Fibroblast of peridontal ligament (primary cell): ENCODE measurements at regions not wholly inside any gene's neighbourhood (a gene's known extent, or its start where the extent isn't known, plus 50 kb on each side); places are given as distances from the start of the nearest gene placed in this dataset.
"Not testable (repeated sequence)": the region's sequence is repeated elsewhere in the genome, so short reads cannot be mapped to it uniquely, and the experiment has no call there.

Source experiments
- DNase-seq: peaks from one replicate; pipeline ENCODE4 v3.0.0-alpha.2; 2010; ENCODE audit errors: extremely low read depth

- DNase-seq = no peak
Observed at GRCh38 chr7:68158686-68159295, 1162.2 kb downstream of the TYW1 start.

GRCh38 chr7:68162712-68163111 lies 1166.1 kb downstream of the TYW1 start:
- no peak for DNase-seq

- no peak for DNase-seq
Observed at GRCh38 chr7:68166525-68166924, 1169.9 kb downstream of the TYW1 start.

DNA sequence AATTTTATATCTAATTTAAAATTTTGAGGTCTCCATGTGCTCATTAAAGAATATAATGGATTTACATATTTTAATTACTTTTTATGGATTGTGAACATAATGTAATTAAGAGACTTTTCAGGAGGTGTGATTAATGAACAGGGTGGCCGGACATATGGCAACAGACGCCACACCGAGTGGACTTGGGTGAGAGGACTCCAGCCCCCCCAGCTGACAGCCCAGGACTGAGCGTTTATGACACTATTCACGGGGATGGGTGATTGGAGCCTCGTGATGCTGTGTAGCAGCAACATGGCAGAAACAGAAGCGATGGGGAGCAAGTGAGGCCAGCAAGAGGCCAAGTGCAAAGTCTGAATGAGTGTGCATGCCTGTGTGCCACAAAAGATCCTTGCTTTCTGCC lies 1176.9 kb downstream of the TYW1 start:
- no peak for DNase-seq

DNA sequence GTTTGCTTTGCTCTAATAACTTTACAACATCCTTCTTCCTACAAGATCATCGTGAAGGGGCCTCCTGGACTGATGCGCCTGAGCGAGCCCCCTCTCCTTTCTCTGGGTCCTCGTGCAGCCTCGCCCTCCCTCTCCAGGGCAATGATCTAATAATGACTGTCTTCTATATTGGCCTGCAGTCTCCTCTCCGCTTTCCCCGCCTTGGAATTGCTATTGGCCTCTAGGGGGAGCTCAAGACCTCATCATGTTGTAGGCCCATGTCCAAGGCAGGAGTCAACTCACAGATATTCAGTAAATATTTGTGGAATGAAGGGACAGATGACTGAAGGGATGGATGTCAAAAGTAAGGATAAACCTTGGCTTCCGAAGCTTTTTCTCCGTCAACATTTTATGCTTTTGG lies 1180.3 kb downstream of the TYW1 start:
- DNase-seq = peak; percentile 3

DNA sequence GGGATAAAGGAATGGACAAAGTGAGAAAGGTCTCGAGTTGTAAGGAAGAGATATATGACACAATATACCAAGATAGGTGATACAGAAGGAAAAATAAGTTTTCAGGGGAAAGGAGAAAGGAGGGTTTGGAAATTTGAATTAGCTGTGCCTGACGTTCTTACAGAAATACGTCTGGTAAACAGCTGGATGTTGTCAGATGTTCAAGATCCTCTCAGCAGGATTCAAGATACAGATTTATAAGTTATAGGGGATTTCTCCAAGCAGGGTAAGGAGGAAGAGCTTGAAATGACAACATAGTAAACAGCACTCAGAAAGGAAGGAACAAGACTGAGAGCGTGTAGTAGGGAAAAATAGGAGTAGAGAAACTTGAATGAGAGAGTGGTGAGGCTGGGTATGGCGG lies 1184.1 kb downstream of the TYW1 start:
- no peak for DNase-seq

GRCh38 chr7:68183176-68183575 lies 1186.5 kb downstream of the TYW1 start:
- DNase-seq = no peak

DNA sequence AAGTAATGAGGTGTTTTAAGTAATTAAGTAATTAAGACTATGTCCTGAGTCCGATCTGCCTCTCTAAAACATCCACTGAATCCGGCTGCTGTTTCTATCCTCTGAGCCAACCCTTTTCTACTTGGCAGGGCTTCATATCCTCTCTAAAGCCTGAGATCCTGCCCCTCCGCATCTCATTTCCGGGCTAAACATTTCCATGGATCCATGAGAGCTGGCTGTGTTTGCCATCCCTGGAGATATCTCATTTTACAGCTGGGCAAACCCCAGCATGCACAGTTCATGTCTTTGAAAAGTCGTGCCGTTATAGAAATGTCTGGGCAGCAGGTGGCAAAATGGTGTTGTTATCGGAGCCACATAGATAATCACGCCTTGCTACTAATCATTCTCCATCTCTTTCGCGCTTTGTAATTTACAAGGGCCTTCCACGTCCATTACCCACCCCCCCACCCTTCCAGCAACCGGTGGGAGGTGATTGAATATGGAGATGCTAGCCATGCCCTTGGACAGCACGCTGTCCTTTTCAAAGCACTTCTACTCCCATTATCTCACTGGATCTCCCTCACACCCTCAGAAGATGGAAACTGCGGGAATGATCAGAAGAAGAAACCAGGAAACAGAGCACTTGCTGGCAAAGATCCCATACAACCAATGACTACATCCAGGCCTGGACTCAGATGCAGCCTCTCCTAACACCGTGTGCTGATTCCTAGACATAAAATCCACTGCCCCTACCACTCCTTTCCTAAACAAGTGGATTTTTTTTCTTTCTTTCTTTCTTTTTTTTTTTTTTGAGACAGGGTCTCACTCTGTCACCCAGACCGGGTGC lies 1189.2 kb downstream of the TYW1 start:
- DNase-seq = no peak

DNA sequence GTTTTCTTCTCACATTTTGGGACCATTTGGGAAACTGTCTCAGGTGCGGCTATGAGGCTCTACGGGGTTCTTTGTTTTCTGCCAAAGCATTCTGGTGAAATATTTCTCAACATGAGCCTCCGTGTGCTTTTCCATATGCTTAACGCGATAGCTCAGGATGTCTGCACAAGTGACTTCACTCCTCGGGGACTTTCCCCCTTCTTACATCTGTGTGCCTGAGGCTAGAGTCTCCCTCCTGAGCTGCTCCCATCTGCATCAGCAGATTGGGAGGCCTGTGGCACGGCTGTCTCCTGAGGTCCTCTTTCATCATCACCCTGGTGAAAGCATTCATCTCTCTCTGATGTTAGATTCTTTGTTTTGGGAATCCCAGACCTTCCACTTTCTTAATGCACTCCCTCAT lies 1190.9 kb downstream of the TYW1 start:
- DNase-seq = no peak

- DNase-seq = no peak
Observed at GRCh38 chr7:68192941-68193340, 1196.3 kb downstream of the TYW1 start.

GRCh38 chr7:68195642-68196041 lies 1199.0 kb downstream of the TYW1 start:
- DNase-seq = not testable (repeated sequence)

GRCh38 chr7:68200051-68200670 lies 1203.5 kb downstream of the TYW1 start:
- no peak for DNase-seq

- DNase-seq = no peak
Observed at GRCh38 chr7:68203251-68203650, 1206.6 kb downstream of the TYW1 start.

DNA sequence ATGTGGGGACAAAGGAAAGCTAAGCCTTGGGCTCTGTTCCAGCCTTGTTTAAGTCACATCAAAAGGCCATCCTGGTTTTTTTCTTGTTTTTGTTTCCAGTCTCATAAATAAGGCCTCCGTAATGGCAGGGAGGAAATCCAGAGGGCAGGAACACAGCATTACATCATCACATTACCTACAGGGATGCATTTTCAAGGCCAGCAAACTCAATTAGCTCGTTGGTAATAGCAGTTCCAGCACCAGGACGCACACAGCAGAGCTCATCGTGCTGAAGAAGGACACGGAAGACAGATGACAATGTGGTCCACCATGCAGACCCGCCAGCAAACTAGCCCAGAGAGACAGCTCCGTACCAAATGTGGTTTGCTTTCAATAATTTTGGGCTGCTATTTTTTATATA lies 1209.2 kb downstream of the TYW1 start:
- no peak for DNase-seq

DNA sequence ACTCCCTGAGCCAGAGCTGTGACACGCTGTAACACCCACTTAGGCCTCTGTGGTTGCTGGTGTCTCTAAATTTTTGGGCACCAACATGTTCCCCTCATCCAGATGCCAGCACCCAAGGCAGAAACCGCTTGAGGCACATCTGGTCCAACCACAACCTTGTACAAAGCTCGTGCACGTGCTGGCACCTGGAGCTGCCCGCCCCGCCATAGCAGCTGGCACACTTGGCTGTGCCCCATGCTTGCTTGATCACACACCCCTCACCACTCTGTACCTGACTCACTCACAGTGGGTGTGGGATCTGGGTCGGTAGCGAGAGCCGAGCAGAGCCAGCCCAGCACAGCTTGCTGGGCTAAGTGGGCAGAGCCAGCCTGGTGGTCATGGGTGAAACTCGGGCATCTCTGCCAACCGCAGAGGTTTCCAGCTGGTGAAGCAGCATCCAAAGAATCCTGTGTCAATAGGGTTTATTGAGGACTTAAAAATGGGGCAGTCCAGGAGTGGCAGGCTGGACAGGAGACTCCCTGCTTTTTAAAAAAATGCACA lies 1210.4 kb downstream of the TYW1 start:
- no peak for DNase-seq

GRCh38 chr7:68207676-68208075 lies 1211.0 kb downstream of the TYW1 start:
- DNase-seq = no peak

- no peak for DNase-seq
Observed at GRCh38 chr7:68209486-68209885, 1212.9 kb downstream of the TYW1 start.

DNA sequence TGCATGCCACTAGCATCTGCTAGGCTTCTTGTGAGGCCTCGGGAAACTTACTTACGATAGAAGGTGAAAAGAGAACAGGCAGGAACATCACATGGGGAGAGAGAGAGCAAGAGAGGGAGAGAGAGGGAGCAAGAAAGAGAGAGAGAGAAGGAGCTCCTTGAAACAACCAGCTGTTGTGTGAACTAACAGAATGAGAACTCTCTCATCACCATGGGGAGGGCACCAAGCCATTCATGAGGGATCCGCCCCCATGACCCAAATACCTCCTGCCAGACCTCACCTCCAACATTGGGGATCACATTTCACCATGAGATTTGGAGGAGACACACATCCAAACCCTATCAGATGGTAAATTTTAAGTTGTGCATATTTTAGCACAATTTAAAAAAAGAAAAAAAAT lies 1217.2 kb downstream of the TYW1 start:
- DNase-seq = no peak

- DNase-seq = no peak
Observed at GRCh38 chr7:68216051-68216450, 1219.4 kb downstream of the TYW1 start.

GRCh38 chr7:68217426-68217825 lies 1220.8 kb downstream of the TYW1 start:
- DNase-seq = no peak

DNA sequence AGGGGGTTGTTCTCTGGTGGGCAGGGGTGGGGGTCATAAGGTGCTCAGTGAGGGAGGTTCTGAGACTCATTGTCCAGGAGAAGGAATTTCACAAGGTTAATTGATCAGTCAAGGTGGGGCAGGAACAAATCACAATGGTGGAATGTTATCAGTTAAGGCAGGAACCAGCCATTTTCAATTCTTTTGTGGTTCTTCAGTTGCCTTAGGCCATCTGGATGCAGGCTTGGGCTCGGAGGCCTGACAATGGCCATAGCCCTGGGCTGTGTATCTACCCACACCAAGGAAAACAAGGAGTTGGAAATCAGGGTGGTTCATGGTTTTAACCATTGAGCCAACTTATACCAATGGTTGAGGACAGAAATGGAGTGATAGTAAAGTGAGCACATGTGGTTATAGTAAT lies 1221.8 kb downstream of the TYW1 start:
- DNase-seq = no peak

GRCh38 chr7:68222311-68222710 lies 1225.7 kb downstream of the TYW1 start:
- DNase-seq = no peak
